H1 (cell line): ENCODE measurements at regions not wholly inside any gene's neighbourhood (a gene's known extent, or its start where the extent isn't known, plus 50 kb on each side); places are given as distances from the start of the nearest gene placed in this dataset.

Experiments
- CTCF ChIA-PET: fragments of 300-600 bp; sonication (Branson Sonifier 250); formaldehyde crosslinking; loops from one replicate; lab custom pipeline; 2021; ENCODE audit not compliant: partially characterized antibody; lab: Charles Lee
- POLR2A ChIA-PET: fragments of 300-600 bp; sonication (Branson Sonifier 250); formaldehyde crosslinking; loops from one replicate; lab custom pipeline; 2021; ENCODE audit warnings: inconsistent platforms; ENCODE audit not compliant: partially characterized antibody; lab: Charles Lee
- DNase-seq, 2 experiments: peaks; one replicate each; pipeline versions ENCODE4 v3.0.0 to v3.0.0-alpha.2; 2010 to 2022; ENCODE audit warnings: low spot score in 2 of 2, low read depth in 1 of 2, mixed read lengths in 1 of 2
- FAIRE-seq: peaks from 2 replicates; lab custom pipeline; 2011; peaks lifted over from hg19 to GRCh38; lab: Jason Lieb, UNC
- H2AFZ ChIP-seq: 2 replicates; pipeline ENCODE4 v1.8.1; 2012; ENCODE audit warnings: low read length, inconsistent platforms
- H2AK5ac ChIP-seq: 2 replicates; pipeline ENCODE4 v1.6.1; 2013; ENCODE audit warnings: low read depth, low read length
- H2BK120ac ChIP-seq: replicated peaks from 2 replicates; pipeline ENCODE3; 2013; ENCODE audit warnings: low read depth, low read length, inconsistent platforms
- H2BK12ac ChIP-seq: 2 replicates; pipeline ENCODE4 v1.6.1; 2013; ENCODE audit warnings: low read depth, low read length
- H2BK15ac ChIP-seq: 2 replicates; pipeline ENCODE4 v1.6.1; 2013; ENCODE audit warnings: low read length
- H2BK20ac ChIP-seq: 2 replicates; pipeline ENCODE4 v1.6.1; 2013; ENCODE audit warnings: low read length
- H2BK5ac ChIP-seq: 2 replicates; pipeline ENCODE4 v1.6.1; 2013; ENCODE audit warnings: low read depth, low read length
- H3K14ac ChIP-seq: 2 replicates; pipeline ENCODE4 v1.6.1; 2013; ENCODE audit warnings: inconsistent platforms; ENCODE audit not compliant: insufficient read length
- H3K18ac ChIP-seq: 2 replicates; pipeline ENCODE4 v1.6.1; 2013; ENCODE audit warnings: low read length; ENCODE audit errors: extremely low read depth
- H3K23ac ChIP-seq: 2 replicates; pipeline ENCODE4 v1.6.1; 2013; ENCODE audit warnings: inconsistent platforms; ENCODE audit not compliant: insufficient read length
- H3K23me2 ChIP-seq: 2 replicates; pipeline ENCODE4 v1.6.1; 2013; ENCODE audit warnings: low read depth, low read length
- H3K27ac ChIP-seq: 2 replicates; pipeline ENCODE4 v1.6.1; 2011; ENCODE audit warnings: low read depth, low read length, inconsistent platforms
- H3K27me3 ChIP-seq, 4 experiments: replicated peaks in 1 of 4; 1 replicate in 1 of 4; 2 replicates in 3 of 4; pipeline versions ENCODE4 v1.6.1 to v1.8.1; 2011 to 2013; ENCODE audit warnings: low read length in 3 of 4, mild to moderate bottlenecking in 3 of 4, inconsistent platforms in 2 of 4, mixed read lengths in 2 of 4, moderate library complexity in 1 of 4; ENCODE audit not compliant: control insufficient read depth in 3 of 4, insufficient read depth in 3 of 4; ENCODE audit errors: extremely low read depth in 1 of 4
- H3K36me3 ChIP-seq, 4 experiments: 2 replicates each; pipeline versions ENCODE4 v1.6.1 to v1.8.1; 2011 to 2013; ENCODE audit warnings: mild to moderate bottlenecking in 4 of 4, low read length in 3 of 4, moderate library complexity in 2 of 4, control low read depth in 1 of 4, inconsistent platforms in 1 of 4; ENCODE audit not compliant: insufficient read depth in 4 of 4, control insufficient read depth in 2 of 4
- H3K4ac ChIP-seq: replicated peaks from 2 replicates; pipeline ENCODE3; 2013; ENCODE audit warnings: low read length, low read depth, mixed read lengths, inconsistent platforms; ENCODE audit not compliant: insufficient read length
- H3K4me1 ChIP-seq, 4 experiments: replicated peaks in 1 of 4; 1 replicate in 1 of 4; 2 replicates in 3 of 4; pipeline versions ENCODE4 v1.6.1 to v1.8.1; 2011 to 2013; ENCODE audit warnings: low read length in 3 of 4, inconsistent platforms in 2 of 4, mixed read lengths in 1 of 4; ENCODE audit not compliant: insufficient read depth in 4 of 4, control insufficient read depth in 3 of 4
- H3K4me2 ChIP-seq, 2 experiments: 2 replicates each; pipeline versions ENCODE4 v1.6.1 to v1.8.1; 2011 to 2013; ENCODE audit warnings: low read depth in 2 of 2, low read length in 2 of 2, control low read depth in 1 of 2, inconsistent platforms in 1 of 2, mild to moderate bottlenecking in 1 of 2; ENCODE audit not compliant: insufficient read depth in 1 of 2
- H3K4me3 ChIP-seq, 4 experiments: fragments of 200-600, 300-600 bp in 1 of 4; sonication (generic), shearing (Covaris generic), sonication (Bioruptor Twin) in 1 of 4; 2 replicates each; pipeline versions ENCODE4 v1.5.1 to v1.8.1; 2011 to 2016; ENCODE audit warnings: low read length in 4 of 4, low read depth in 3 of 4, control low read depth in 2 of 4, inconsistent platforms in 2 of 4, mild to moderate bottlenecking in 2 of 4, mixed read lengths in 1 of 4, moderate library complexity in 1 of 4; ENCODE audit not compliant: insufficient read depth in 2 of 4; ENCODE audit errors: extremely low read depth in 1 of 4
- H3K56ac ChIP-seq: replicated peaks from 2 replicates; pipeline ENCODE3; 2013; ENCODE audit warnings: low read depth, mild to moderate bottlenecking, mixed read lengths, low read length, inconsistent platforms; ENCODE audit not compliant: insufficient read length
- H3K79me1 ChIP-seq: 2 replicates; pipeline ENCODE4 v1.6.1; 2013; ENCODE audit warnings: low read depth, low read length, control low read depth
- H3K79me2 ChIP-seq, 2 experiments: 2 replicates each; pipeline versions ENCODE4 v1.6.1 to v1.8.1; 2012 to 2013; ENCODE audit warnings: low read length in 2 of 2, mild to moderate bottlenecking in 2 of 2, inconsistent platforms in 1 of 2; ENCODE audit not compliant: insufficient read depth in 2 of 2, control insufficient read depth in 1 of 2
- H3K9ac ChIP-seq, 4 experiments: replicated peaks in 1 of 4; 1 replicate in 1 of 4; 2 replicates in 3 of 4; pipeline versions ENCODE4 v1.6.1 to v1.8.1; 2011 to 2013; ENCODE audit warnings: low read depth in 3 of 4, low read length in 3 of 4, control low read depth in 2 of 4, mild to moderate bottlenecking in 2 of 4, moderate library complexity in 2 of 4, inconsistent platforms in 1 of 4; ENCODE audit errors: extremely low read depth in 1 of 4
- H3K9me3 ChIP-seq, 2 experiments: 2 replicates each; pipeline versions ENCODE4 v1.6.1 to v1.8.1; 2012 to 2013; ENCODE audit warnings: mild to moderate bottlenecking in 2 of 2, moderate library complexity in 2 of 2, control low read depth in 1 of 2, inconsistent platforms in 1 of 2, low read depth in 1 of 2, low read length in 1 of 2, mixed read lengths in 1 of 2; ENCODE audit not compliant: insufficient read depth in 2 of 2
- H4K20me1 ChIP-seq, 2 experiments: replicated peaks in 1 of 2; 2 replicates each; pipeline versions ENCODE3 to v1.8.1; 2011 to 2013; ENCODE audit warnings: inconsistent platforms in 2 of 2, low read length in 2 of 2, mild to moderate bottlenecking in 1 of 2; ENCODE audit not compliant: insufficient read depth in 2 of 2, control insufficient read depth in 1 of 2
- H4K5ac ChIP-seq: 2 replicates; pipeline ENCODE4 v1.6.1; 2013; ENCODE audit warnings: low read length, low read depth, mixed read lengths, inconsistent platforms; ENCODE audit not compliant: insufficient read length
- H4K8ac ChIP-seq: 2 replicates; pipeline ENCODE4 v1.8.0; 2013; ENCODE audit warnings: mild to moderate bottlenecking, moderate library complexity, low read length, inconsistent platforms; ENCODE audit not compliant: insufficient read depth; ENCODE audit errors: extremely low read depth
- H4K91ac ChIP-seq: replicated peaks from 2 replicates; pipeline ENCODE3; 2013; ENCODE audit warnings: low read length, mixed read lengths, inconsistent platforms; ENCODE audit not compliant: insufficient read length
- BACH1 ChIP-seq: IDR thresholded peaks from 2 replicates; pipeline ENCODE4 v1.6.1; 2012; ENCODE audit warnings: low read length, improper control_type of control experiment
- CBX8 ChIP-seq: fragments of 300-800, 300-1000 bp; sonication (generic); IDR thresholded peaks from 2 replicates; pipeline ENCODE4 v1.7.1; 2016; ENCODE audit warnings: low read depth, low read length, borderline replicate concordance
- CHD1 ChIP-seq: IDR thresholded peaks from 2 replicates; pipeline ENCODE4 v1.6.1; 2012; ENCODE audit warnings: low read depth, low read length, improper control_type of control experiment
- JUN ChIP-seq: IDR thresholded peaks from 2 replicates; pipeline ENCODE4 v1.6.1; 2011; ENCODE audit warnings: low read depth, mild to moderate bottlenecking, improper control_type of control experiment, low read length
- MAFK ChIP-seq: IDR thresholded peaks from 2 replicates; pipeline ENCODE4 v1.6.1; 2012; ENCODE audit warnings: low read depth, mild to moderate bottlenecking, improper control_type of control experiment, low read length
- SAP30 ChIP-seq: fragments of 300-600 bp; sonication (generic); IDR thresholded peaks from 2 replicates; pipeline ENCODE4 v1.7.1; 2012; ENCODE audit warnings: low read length, moderate library complexity, mild to moderate bottlenecking, inconsistent platforms; ENCODE audit not compliant: insufficient read depth, insufficient replicate concordance
- SIRT6 ChIP-seq: IDR thresholded peaks from one replicate; pipeline ENCODE4 v1.7.1; 2012; ENCODE audit warnings: low read length, inconsistent platforms
- SUZ12 ChIP-seq: fragments of 200-600 bp; sonication (generic); IDR thresholded peaks from 2 replicates; pipeline ENCODE4 v1.6.1; 2012; ENCODE audit warnings: mild to moderate bottlenecking, inconsistent platforms, low read length, moderate library complexity, mixed read lengths
- WGBS, 2 experiments: shearing (Covaris generic) in 1 of 2; methylation state at CpG; one replicate each; pipeline versions ENCODE4 v1.1.6 to v1.1.7; 2013 to 2015; ENCODE audit warnings: low lambda C conversion rate in 2 of 2, mixed read lengths in 2 of 2, inconsistent platforms in 1 of 2, low coverage in 1 of 2, missing lambda C conversion rate in 1 of 2; ENCODE audit not compliant: insufficient replicate concordance in 2 of 2, insufficient coverage in 1 of 2, insufficient read length in 1 of 2; ENCODE audit errors: extremely low coverage in 1 of 2, missing lambda C conversion rate in 1 of 2; 5-methylcytosine and 5-hydroxymethylcytosine counted together

GRCh38 chr7:13578294-13578693 lies 411.2 kb downstream of the ETV1 start:
- Histone ChIP-seq H3K4ac (no peak overlapping the region), H4K20me1 (no peaks in the 10 kb centered on the region), H4K91ac (no peak overlapping the region), H2BK15ac (no peak overlapping the region), H2AK5ac (no peak overlapping the region), H4K5ac (no peak overlapping the region), H3K4me3 (no peak overlapping the region), H3K9me3 (no peaks in the 10 kb centered on the region), H4K8ac (no peak overlapping the region), H3K27me3 (no peaks in the 10 kb centered on the region), H3K9ac (no peak overlapping the region), H3K23me2 (no peaks in the 10 kb centered on the region), H2BK5ac (no peak overlapping the region), H3K14ac (no peak overlapping the region), H3K4me2 (no peak overlapping the region), H2BK120ac (no peak overlapping the region), H3K23ac (no peak overlapping the region), H3K36me3 (no peaks in the 10 kb centered on the region), H3K27ac (no peak overlapping the region), H2BK12ac (no peak overlapping the region), H3K4me1 (peaks cover 0 to 3% (median 1%) of the 10 kb centered on the region in 4 experiments; a peak in 4 of 7 replicates), H3K18ac (no peak overlapping the region), H3K56ac (no peak overlapping the region), H2AFZ (no peak overlapping the region), H3K79me2 (no peaks in the 10 kb centered on the region), H2BK20ac (no peak overlapping the region), H3K79me1 (no peaks in the 10 kb centered on the region)
- TF ChIP-seq MAFK (no peak), CBX8 (no peak), JUN (no peak), SIRT6 (no peak), BACH1 (no peak), CHD1 (no peak), SUZ12 (no peak), SAP30 (no peak)
- WGBS, 2 experiments: 64% methylated on average over 1 of the region's 1 CpG; no CpG with 5 or more reads in 1 of the 2 experiments
- ChIA-PET POLR2A (no interaction called here), CTCF (no interaction called here)
- no peak for DNase-seq
- no peak for FAIRE-seq
